HUES64 (cell line): ENCODE measurements at regions not wholly inside any gene's neighbourhood (a gene's known extent, or its start where the extent isn't known, plus 50 kb on each side); places are given as distances from the start of the nearest gene placed in this dataset.
"Not testable (repeated sequence)": the region's sequence is repeated elsewhere in the genome, so short reads cannot be mapped to it uniquely, and the experiment has no call there.

Experiments used
- H3K27ac ChIP-seq: 2 replicates; pipeline ENCODE4 v1.7.0; 2013; ENCODE audit warnings: low read depth, low read length, inconsistent platforms
- H3K27me3 ChIP-seq: 2 replicates; pipeline ENCODE4 v1.6.1; 2013; ENCODE audit warnings: mild to moderate bottlenecking, low read length; ENCODE audit not compliant: insufficient read depth
- H3K36me3 ChIP-seq: 2 replicates; pipeline ENCODE4 v1.6.1; 2013; ENCODE audit warnings: mild to moderate bottlenecking, low read length; ENCODE audit not compliant: insufficient read depth
- H3K4me1 ChIP-seq: 2 replicates; pipeline ENCODE4 v1.6.1; 2013; ENCODE audit warnings: mild to moderate bottlenecking, low read length, moderate library complexity; ENCODE audit not compliant: insufficient read depth
- H3K4me3 ChIP-seq: 2 replicates; pipeline ENCODE4 v1.5.1; 2013; ENCODE audit warnings: mild to moderate bottlenecking, low read length, moderate library complexity
- H3K9ac ChIP-seq: 2 replicates; pipeline ENCODE4 v1.6.1; 2013; ENCODE audit warnings: mild to moderate bottlenecking, low read depth, low read length
- H3K9me3 ChIP-seq: 2 replicates; pipeline ENCODE4 v1.6.1; 2013; ENCODE audit warnings: low read depth, low read length; ENCODE audit not compliant: insufficient read depth
- WGBS: fragments of 150-250, 120-280 bp; methylation state at CpG from one replicate; pipeline ENCODE4 v1.1.7; 2013; ENCODE audit warnings: missing lambda C conversion rate; 5-methylcytosine and 5-hydroxymethylcytosine counted together

DNA sequence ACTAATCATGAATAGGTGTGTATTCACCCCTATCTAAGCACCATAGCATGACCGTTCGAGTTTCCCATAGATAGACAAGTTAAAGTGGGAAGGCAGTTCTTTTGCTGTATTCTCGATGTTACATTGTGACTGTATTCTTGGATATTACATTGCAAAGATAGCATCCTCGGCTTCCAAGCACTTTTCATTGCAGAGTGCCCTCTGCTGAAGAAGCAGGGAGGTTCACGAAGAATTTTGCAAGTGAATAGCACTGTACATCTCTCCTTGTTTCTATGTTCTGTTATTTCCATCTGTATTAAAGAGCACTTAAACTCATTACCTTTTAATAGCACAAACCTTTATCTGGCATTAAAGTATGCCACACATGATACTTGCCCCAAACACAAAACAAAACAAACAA is 426.7 kb upstream of the ARX start:
- WGBS, result 61% methylated on average over 5 of the region's 5 CpGs
- H3K9ac ChIP-seq, result no peak overlapping the region
- H3K36me3 ChIP-seq, result no peaks in the 10 kb centered on the region
- H3K27me3 ChIP-seq, result no peaks in the 10 kb centered on the region
- H3K9me3 ChIP-seq, result no peaks in the 10 kb centered on the region
- H3K4me1 ChIP-seq, result no peaks in the 10 kb centered on the region
- no peak overlapping the region for H3K27ac ChIP-seq
- no peak overlapping the region for H3K4me3 ChIP-seq

DNA sequence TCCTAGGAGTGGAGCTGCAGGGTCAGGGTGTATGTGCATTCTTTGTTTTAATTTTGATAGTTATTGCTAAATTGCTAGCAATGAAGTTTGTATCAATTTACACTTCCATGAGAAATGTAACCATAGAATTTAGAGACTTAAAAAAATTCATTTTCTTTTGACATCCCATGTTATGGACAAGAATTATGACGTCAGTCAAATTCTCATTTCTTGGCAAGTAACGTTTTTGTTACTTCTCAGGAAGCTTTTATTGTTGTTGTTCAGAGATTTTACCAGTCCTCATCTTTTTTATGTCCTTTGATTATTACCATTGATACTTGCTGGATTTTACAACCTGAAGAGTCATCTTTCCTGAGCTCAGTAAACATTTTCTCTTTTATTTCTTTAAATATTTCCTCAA is 417.5 kb upstream of the ARX start:
- H3K4me3 ChIP-seq, result no peak overlapping the region
- no peak overlapping the region for H3K9ac ChIP-seq
- WGBS, result no CpG with 5 or more reads among the region's 2 CpGs
- H3K27ac ChIP-seq, result no peak overlapping the region
- H3K9me3 ChIP-seq, result no peaks in the 10 kb centered on the region
- H3K4me1 ChIP-seq, result no peaks in the 10 kb centered on the region
- H3K36me3 ChIP-seq, result no peaks in the 10 kb centered on the region
- no peaks in the 10 kb centered on the region for H3K27me3 ChIP-seq

DNA sequence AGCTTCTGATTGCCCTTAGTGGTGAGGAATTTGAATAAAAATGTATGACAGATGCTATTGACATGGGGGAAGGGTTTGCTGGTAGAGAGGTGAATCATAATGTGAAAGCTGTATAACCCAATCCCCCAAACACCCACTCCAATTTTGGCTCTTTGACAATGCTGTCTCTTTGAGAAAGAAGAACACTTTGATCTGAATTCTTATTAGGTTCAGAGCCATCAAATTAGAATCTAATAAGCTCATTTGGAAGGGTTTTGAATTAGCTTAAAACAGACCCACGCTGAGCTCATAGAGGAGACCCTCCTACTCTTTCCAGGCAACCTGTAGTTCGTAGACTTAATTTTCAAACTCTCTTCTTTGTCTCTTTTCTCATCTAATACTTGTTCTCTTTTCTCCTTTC is 416.6 kb upstream of the ARX start:
- Histone ChIP-seq H3K9me3 (no peaks in the 10 kb centered on the region), H3K27ac (no peak overlapping the region), H3K4me3 (no peak overlapping the region), H3K9ac (no peak overlapping the region), H3K27me3 (no peaks in the 10 kb centered on the region), H3K4me1 (no peaks in the 10 kb centered on the region), H3K36me3 (no peaks in the 10 kb centered on the region)
- 93% methylated on average over 2 of the region's 2 CpGs for WGBS

DNA sequence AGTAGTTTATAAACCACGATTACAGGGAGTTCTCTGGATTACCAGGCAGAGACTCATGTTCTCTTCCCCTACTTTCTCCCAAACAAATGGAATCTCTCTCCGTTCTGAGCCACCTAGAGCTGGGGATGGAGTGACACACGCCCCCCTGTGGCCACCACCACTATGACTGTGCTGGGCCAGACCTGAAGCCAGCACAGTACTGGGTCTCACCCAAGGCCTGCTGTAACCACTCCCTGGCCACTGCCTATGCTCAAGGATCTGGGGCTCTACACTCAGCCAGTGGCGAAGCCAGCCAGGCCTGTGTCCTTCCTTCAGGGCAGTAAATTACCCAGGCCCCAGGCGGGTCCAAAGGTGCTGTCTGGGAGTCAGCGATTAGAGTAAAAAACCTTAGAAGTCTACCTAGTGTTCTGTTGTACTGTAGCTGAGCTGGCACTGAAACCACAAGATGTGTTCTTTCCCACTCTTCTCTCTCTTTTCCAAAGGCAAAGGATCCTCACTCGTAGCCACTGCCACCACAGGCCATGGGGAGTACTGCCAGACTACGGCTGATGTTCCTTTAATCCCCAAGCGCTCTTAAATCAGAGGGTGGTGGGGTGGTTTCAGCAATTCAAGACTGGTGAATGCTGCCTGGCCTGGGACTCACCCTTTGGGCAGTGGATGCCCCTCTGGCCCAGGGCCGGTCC is 412.2 kb upstream of the ARX start:
- Histone ChIP-seq H3K4me3 (no peak overlapping the region), H3K9me3 (no peaks in the 10 kb centered on the region), H3K27me3 (no peaks in the 10 kb centered on the region), H3K4me1 (no peaks in the 10 kb centered on the region), H3K36me3 (no peaks in the 10 kb centered on the region), H3K9ac (no peak overlapping the region), H3K27ac (no peak overlapping the region)
- 73% methylated on average over 10 of the region's 10 CpGs for WGBS

DNA sequence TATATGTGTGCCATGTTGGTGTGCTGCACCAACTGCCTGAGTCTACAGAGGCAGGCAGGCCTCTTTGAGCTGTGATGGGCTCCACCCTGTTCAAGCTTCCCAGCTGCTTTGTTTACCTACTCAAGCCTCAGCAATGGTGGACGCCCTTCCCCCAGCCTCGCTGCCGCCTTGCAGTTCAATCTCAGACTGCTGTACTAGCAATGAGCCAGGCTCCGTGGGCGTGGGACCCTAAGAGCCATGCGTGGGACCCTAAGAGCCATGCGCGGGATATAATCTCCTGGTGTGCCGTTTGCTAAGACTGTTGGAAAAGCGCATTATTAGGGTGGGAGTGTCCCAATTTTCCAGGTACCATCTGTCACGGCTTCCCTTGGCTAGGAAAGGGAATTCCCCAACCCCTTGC is 388.4 kb upstream of the ARX start:
- not testable (repeated sequence) for H3K9me3 ChIP-seq, H3K27ac ChIP-seq, H3K27me3 ChIP-seq, H3K4me1 ChIP-seq, H3K9ac ChIP-seq, H3K4me3 ChIP-seq, H3K36me3 ChIP-seq
- 93% methylated on average over 11 of the region's 11 CpGs for WGBS

DNA sequence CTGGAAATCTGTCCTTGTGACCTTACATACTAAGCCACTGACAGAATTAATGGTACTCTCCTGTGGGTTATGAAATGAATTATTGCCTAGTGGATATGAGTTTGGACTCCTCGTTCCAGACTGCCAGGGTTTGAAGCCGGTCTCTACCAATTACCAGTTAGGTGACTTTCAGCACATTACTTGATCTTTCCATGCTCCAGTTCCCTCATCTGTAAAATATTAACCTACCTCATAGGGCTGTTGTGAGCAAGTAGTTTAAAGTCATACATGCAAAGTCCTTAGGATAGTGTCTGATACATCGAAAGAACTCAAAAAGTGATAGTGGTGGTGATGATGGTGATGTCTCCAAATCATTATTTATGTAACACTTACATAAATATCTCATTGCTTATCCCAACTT is 373.5 kb upstream of the ARX start:
- Histone ChIP-seq H3K4me1 (no peaks in the 10 kb centered on the region), H3K4me3 (no peak overlapping the region), H3K27me3 (no peaks in the 10 kb centered on the region), H3K27ac (no peak overlapping the region), H3K9ac (no peak overlapping the region), H3K9me3 (0 out of 2 replicates have a peak, but pooled peaks cover 2% of the 10 kb centered on the region), H3K36me3 (no peaks in the 10 kb centered on the region)
- 94% methylated on average over 2 of the region's 3 CpGs for WGBS

DNA sequence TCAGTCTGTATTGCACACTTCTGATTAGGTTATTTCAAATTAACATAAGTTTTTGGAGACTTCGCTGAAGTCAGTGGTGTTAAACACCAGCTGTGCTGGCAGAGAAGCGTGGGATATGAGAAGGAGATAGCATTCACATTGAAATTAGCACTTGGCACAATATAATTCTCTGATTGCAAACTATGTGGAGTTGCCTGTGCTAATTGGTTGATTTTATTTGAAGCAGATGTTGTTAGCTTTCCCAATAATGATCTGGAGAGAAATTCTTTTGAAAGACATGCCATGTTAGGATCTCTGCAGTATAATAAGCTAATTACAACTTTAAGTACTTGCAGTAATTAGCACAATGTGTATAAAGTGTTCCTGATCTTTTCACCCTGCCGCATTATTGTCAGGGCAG is 367.4 kb upstream of the ARX start:
- no peak overlapping the region for H3K4me3 ChIP-seq
- H3K27ac ChIP-seq, result no peak overlapping the region
- no peaks in the 10 kb centered on the region for H3K4me1 ChIP-seq
- no peaks in the 10 kb centered on the region for H3K27me3 ChIP-seq
- no peaks in the 10 kb centered on the region for H3K9me3 ChIP-seq
- H3K9ac ChIP-seq, result no peak overlapping the region
- WGBS, result 97% methylated on average over 3 of the region's 3 CpGs
- no peaks in the 10 kb centered on the region for H3K36me3 ChIP-seq

DNA sequence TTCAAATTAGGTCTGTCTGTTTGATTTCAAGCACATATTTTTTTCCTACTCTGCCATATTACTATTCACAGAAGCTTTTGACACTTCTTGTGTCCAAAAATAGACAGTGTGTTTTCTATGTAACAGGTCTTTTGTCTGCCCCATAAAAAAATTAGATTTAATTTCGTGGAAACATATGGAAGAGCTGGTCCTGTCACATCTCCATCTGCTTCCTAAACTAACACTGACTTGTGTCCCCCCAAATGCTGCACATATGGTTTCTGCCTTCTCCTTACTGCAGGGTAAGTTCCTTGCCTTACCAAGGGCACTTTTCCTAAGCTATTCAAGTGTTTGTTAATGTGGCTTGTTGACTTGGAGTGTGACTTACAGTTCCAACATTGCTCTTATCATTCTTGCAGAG is 340.7 kb upstream of the ARX start:
- Histone ChIP-seq H3K4me3 (no peak overlapping the region), H3K27ac (no peak overlapping the region), H3K4me1 (no peaks in the 10 kb centered on the region), H3K36me3 (no peaks in the 10 kb centered on the region), H3K27me3 (no peaks in the 10 kb centered on the region), H3K9me3 (no peaks in the 10 kb centered on the region), H3K9ac (no peak overlapping the region)
- WGBS, result 88% methylated on average over 1 of the region's 1 CpG

DNA sequence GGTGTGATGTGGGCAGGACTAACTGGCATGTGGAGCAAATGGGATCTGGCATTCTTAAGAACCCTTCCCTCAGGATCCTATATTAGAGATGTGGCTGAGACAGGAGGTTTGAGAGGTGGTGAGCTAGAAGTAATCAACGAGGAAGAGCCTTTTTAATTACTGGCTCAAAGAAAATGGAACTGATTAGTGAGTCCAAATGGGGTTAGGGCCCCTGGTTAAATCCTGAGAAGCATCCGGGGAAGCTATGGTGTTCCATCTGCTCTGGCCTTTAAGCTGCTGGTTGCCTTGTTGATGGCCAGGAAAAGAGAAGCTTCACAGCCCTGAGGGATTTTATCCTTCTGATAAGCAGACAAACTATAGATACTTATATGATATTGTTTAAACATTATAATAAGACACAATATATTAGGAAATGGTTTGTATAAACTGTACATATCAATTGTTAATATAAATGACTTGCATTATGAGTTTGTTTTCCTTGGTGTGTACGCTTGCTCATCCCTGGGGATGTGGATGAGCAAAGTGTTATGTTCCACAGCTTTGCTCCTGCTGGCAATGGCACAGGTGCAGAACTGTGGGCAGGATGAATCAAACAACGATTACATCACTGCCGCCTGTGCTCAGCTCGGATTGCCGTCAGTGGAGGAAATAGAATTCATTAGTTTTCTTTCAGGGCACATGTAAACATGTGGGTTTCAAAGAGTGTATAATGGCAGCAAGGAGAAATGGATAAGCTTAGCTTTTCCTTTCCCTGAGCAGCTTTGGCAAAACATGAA is 328.6 kb upstream of the ARX start:
- H3K27ac ChIP-seq, result no peak overlapping the region
- no peak overlapping the region for H3K4me3 ChIP-seq
- 88% methylated on average over 7 of the region's 7 CpGs for WGBS
- no peaks in the 10 kb centered on the region for H3K36me3 ChIP-seq
- no peak overlapping the region for H3K9ac ChIP-seq
- H3K9me3 ChIP-seq, result no peaks in the 10 kb centered on the region
- H3K27me3 ChIP-seq, result no peaks in the 10 kb centered on the region
- H3K4me1 ChIP-seq, result no peaks in the 10 kb centered on the region

DNA sequence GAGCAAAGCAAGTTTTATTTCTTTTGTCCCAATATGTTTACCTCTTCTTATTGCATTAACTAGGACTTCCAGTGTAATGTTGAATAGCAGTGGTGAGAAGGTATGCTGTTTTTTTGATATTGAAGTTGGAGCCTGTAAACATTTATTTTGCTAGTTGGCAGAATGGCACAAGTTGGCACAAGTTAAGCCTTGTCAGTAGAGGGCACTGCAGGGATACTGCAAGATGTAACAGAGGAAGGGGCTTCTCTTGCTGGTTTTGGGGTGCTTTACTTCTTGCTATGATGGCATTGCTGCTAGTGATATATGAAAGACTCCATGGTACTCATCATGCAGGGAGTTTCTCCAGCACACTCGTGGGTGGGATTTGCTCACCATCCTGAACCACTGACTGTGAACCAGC is 327.3 kb upstream of the ARX start:
- H3K4me3 ChIP-seq, result no peak overlapping the region
- H3K4me1 ChIP-seq, result no peaks in the 10 kb centered on the region
- no peak overlapping the region for H3K9ac ChIP-seq
- no peaks in the 10 kb centered on the region for H3K36me3 ChIP-seq
- no peaks in the 10 kb centered on the region for H3K9me3 ChIP-seq
- 60% methylated on average over 1 of the region's 1 CpG for WGBS
- H3K27ac ChIP-seq, result no peak overlapping the region
- H3K27me3 ChIP-seq, result no peaks in the 10 kb centered on the region

DNA sequence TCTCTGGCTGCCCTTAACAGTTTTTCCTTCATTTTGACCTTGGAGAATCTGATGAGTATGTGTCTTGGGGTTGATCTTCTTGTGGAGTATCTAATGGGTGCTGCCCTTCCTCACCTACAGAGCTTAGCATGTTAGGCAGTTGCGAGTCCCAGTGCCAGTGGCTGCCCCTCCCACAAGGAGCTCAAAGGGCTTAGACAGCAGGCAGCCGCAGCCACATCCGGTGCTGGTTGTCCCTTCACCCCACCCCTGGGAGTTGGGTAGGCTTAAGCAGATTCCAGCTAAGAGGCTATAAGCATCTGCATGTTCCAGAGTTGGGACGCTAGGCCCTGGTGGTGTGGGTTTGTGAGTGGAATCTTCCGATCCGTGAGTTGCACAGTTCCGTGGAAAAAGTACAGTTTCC is 322.1 kb upstream of the ARX start:
- H3K4me1 ChIP-seq, result no peaks in the 10 kb centered on the region
- H3K36me3 ChIP-seq, result no peaks in the 10 kb centered on the region
- no peak overlapping the region for H3K27ac ChIP-seq
- H3K9ac ChIP-seq, result no peak overlapping the region
- no peaks in the 10 kb centered on the region for H3K27me3 ChIP-seq
- 96% methylated on average over 7 of the region's 7 CpGs for WGBS
- H3K9me3 ChIP-seq, result no peaks in the 10 kb centered on the region
- no peak overlapping the region for H3K4me3 ChIP-seq
